GM18502 (cell line): ENCODE measurements at regions not wholly inside any gene's neighbourhood (a gene's known extent, or its start where the extent isn't known, plus 50 kb on each side); places are given as distances from the start of the nearest gene placed in this dataset.
A peak's percentile ranks its signal among the peaks of the same experiment; 100 is the strongest.

ENCODE experiments used
- ATAC-seq: cut with Tn5 transposase; IDR thresholded peaks from one replicate; pipeline ENCODE4 v1.9.1; 2021; ENCODE audit warnings: mild to moderate bottlenecking; ENCODE audit not compliant: unreplicated experiment, poor library complexity

DNA sequence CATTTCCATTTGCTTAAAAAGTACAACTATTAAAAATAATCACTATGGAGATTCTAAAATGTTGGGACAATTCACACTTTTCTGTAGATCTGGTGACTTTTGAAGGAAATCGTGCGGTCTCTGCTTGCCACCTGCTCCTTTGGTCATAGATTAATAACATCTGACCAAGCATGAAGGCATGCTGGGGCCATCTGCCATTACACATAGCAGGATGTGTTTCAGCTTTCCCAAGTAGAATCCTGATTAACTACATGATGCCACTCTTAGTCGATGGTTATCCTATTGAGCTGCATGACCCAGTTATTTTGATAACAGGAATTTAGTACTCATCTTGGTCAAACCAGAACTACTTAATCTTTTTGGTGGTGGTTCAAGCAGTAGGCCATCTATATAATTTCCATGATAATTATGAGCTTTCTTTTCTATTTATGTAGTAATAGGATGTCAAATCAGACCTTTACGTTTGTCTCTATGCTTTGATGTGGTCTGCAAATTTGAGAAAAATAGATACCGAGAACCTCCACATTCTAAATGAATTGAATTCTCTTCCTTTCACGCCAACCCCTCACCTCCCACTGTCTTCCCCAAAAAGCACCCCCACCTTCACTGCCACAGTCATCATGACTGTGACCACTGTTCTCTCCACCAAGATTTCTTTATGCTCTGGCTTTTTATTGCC is 158.1 kb downstream of the DIPK2A start:
- no peak for ATAC-seq

GRCh38 chr3:144141074-144141473 is 169.5 kb downstream of the DIPK2A start:
- ATAC-seq: no peak

DNA sequence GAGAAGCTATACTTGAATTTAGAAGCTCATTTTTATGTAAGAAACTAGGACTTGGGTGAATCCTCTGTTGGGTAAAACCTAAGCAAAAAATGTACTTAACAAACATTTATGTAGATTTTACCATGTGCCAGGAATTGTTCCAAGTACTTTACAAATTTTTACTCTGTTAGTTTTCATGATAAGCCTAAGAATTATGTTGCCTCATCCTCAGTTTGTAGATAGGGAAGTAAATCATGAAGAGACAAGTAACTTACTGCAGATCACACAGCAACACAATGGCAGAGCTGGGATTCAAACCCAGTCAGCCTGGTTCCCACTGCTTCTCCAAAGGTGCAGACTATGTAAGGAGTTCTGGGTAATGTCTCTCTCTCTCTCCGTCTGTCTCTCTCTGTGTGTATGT is 169.9 kb downstream of the DIPK2A start:
- ATAC-seq: no peak

GRCh38 chr3:144142151-144142840 is 170.7 kb downstream of the DIPK2A start:
- no peak for ATAC-seq

DNA sequence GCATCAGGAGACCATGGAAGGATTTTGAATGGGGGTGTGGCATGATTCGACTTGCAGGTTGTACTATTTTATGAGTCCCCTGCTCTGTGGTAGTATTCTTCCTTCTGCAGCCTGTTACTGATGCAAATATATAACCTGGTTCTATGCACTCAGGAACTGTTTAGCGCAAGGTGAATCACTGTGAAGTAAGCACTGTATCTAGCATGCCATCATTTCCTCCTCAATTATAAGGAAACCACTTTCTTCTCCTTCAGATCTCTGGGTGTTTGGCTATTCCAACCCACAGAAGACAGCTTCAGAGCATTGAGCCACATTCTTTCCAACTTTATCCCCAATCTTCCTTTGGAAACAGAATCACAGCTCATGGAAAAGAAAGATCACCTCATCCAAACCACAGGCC is 176.7 kb downstream of the DIPK2A start:
- ATAC-seq: no peak

- ATAC-seq: no peak
Observed at GRCh38 chr3:144151983-144152382, 180.4 kb downstream of the DIPK2A start.

GRCh38 chr3:144160627-144161026 is 189.0 kb downstream of the DIPK2A start:
- no peak for ATAC-seq

DNA sequence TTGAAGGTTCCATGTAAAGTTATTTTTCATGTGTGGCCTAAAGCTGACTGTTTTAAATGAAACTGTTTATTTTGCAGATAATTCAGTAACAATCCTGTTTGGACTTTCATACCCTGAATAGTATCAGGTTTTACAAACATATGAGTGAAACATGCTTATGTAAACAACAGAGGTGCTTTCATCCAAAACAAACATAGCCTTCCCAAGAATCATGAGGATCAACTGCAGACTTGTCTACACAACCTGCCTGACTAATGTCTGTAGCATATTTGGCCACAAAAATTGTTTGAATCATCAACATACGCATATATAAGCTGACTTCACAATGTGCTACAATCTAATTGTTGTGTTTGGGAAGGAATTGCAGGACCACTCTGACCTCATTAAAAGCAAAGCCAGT is 190.4 kb downstream of the DIPK2A start:
- ATAC-seq: no peak

GRCh38 chr3:144164352-144164751 is 192.7 kb downstream of the DIPK2A start:
- no peak for ATAC-seq

DNA sequence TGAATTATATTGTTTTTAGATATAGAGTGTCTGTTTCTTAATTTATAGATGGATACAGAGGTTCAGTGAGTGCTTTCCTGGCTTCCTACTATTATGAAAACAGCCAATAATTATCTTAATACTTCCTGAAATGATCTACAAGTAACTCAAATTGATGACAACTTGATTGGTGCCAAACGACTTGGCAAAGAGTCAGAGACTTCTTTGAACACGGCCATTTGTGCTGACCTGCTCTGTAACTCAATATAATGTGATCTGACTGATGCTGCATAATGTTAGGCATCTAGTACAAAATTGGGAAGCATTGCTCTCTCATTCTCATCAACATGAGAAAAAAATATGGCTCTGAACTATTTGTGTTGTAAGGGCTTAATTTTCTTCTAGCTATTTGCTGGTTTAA is 193.9 kb downstream of the DIPK2A start:
- no peak for ATAC-seq

- ATAC-seq: peak; percentile 45
Observed at GRCh38 chr3:144167634-144168033, 196.0 kb downstream of the DIPK2A start.

- no peak for ATAC-seq
Observed at GRCh38 chr3:144173491-144173890, 201.9 kb downstream of the DIPK2A start.

GRCh38 chr3:144175644-144176425 is 204.2 kb downstream of the DIPK2A start:
- ATAC-seq: no peak

DNA sequence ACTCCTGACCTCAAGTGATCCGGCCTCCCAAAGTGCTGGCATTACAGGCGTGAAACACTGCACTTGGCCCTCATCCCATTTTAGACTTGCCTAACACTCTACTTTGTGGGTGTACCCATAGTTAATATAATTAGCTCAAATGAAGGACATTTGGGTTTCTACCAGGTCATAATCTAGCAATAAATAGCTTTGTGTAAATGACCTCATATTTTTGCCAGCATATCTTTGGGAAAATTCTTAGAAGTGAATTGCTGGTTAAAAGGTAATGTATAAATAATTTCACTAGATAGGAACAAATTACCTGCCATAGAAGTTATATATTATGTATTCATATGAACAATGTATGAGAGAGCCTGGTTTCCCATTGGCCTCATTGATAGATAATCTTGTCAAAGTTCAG is 206.0 kb downstream of the DIPK2A start:
- no peak for ATAC-seq

GRCh38 chr3:144178607-144179006 is 207.0 kb downstream of the DIPK2A start:
- no peak for ATAC-seq

DNA sequence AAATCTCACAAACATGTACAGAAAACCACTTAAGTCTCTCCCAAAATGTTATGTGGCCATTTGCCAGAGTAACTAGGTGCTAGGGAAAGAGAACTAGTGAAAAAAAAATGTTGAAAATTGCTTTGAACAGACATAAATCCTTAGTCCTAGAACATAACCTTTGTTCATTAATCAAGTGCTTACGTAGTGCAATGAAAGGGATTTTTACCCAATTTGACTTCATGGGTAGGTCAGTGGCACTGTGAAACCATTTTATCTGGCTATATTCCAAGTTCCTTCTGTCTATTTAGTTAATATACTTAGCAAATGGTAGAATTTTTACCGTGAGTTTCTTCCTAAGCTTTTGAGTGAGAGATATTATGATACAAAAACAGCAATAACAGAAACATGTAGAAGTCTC is 209.4 kb downstream of the DIPK2A start:
- no peak for ATAC-seq

- no peak for ATAC-seq
Observed at GRCh38 chr3:144182501-144182900, 210.9 kb downstream of the DIPK2A start.

GRCh38 chr3:144185276-144185675 is 213.7 kb downstream of the DIPK2A start:
- ATAC-seq: no peak

DNA sequence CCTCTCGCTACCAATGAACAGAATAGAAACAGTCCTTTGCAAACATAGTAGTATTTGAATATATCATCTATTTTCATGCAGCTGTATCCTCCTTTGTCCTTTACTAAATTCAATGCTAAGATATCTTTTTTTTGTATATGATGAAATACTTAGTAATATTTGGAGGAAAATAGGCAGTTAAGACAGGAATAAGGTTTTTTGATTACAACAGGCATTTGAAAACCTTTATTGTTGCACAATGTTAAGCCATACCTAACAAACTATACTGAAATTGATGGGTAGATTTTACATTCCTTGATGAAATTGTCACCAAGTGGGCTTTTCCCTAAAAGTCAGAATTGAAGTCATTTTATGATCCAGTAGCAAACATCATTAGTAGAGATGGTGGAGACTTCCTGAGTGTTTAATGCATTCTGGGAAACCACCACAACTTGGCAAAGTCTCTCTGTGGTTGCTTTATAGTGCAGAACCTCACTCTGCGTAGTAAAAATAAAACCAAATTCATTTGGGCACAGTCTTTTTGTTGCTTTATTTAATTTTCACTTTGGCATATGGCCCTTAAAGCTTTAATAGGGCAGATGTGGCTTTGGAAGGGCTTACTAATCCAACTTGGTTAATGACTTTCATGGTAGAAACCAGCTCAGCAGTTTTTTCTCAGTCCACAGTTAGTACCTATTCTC is 216.0 kb downstream of the DIPK2A start:
- no peak for ATAC-seq

- no peak for ATAC-seq
Observed at GRCh38 chr3:144189044-144189443, 217.4 kb downstream of the DIPK2A start.

DNA sequence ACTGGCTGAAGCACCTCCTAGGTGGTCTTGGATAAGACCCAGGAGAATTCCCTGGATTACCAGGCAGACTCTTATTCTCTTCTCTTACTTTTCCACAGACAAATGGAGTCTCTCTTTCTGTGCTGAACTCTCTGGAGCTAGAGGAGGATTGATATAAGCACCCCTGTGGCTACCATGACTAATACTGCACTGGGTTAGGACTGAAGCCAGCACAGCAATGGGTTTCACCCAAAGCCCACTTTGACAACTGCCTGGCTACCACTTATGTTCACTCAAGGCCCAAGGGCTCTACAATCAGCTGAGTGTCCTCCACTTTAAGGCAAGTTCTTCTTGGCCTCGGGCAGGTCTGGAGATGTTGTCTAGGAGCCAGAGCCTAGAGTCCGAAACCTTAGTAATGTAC is 225.5 kb downstream of the DIPK2A start:
- no peak for ATAC-seq
